ENCODE measurements at regions not wholly inside any gene's neighbourhood (a gene's known extent, or its start where the extent isn't known, plus 50 kb on each side); places are given as distances from the start of the nearest gene placed in this dataset.
"Not testable (repeated sequence)": the region's sequence is repeated elsewhere in the genome, so short reads cannot be mapped to it uniquely, and the experiment has no call there.

DNA sequence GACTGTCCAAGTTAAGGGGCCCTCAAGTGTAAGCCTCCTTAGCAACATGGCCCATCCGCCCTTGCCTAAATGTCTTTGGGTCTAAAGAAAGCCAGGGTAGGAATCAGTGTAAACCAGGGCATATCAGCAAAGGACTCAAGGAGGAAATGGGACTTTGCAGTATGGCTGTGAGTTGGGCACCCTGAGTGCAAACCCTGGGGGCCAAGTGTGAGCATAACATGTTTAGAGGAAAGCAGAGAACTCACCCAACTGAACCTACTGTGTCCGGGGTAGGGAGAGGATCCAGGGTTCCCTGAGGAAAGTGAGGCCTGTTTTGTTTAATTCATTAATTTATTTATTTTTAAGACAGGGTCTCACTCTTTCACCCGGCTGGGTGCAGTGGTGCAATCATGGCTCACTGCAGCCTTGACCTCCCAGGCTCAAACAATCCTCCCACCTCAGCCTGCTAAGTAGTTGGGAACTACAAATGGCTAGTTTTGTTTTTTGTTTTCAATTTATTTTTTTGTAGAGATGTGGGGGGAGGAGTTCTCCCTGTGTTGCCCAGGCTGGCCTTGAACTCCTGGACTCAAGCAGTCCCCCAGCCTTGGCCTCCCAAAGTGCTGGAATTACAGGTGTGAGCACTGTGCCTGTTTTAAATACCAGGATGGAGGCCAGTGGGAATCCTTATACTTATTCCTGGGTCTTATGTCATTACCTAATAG, 51.0 kb upstream of the ACTR3 start:
- no peak for DNase-seq (ENCODE audit: low spot score)

DNA sequence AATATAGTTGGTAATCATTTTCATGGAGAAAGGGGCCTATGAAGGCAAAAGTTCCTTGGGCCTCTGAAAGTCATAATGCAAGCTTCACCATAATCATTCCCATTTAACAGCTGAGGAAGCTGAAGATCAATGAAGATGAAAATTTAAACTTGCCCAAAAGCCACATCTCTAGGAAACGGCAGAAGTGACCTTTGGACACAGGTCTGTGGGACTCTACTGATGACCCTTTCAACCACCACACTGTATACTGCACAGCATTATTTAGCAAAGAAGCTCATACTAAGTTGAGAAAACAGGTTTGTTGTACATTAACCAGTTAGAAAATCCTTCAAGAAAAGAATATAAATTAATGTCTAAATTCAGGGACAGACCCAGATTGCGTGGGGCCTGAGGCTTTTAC, 51.6 kb upstream of the ACTR3 start:
- DNase-seq (ENCODE audit: low spot score): no peak

- no peak for DNase-seq (ENCODE audit: low spot score)
Measured at GRCh38 chr2:113834051-113834730, 55.7 kb upstream of the ACTR3 start.

DNA sequence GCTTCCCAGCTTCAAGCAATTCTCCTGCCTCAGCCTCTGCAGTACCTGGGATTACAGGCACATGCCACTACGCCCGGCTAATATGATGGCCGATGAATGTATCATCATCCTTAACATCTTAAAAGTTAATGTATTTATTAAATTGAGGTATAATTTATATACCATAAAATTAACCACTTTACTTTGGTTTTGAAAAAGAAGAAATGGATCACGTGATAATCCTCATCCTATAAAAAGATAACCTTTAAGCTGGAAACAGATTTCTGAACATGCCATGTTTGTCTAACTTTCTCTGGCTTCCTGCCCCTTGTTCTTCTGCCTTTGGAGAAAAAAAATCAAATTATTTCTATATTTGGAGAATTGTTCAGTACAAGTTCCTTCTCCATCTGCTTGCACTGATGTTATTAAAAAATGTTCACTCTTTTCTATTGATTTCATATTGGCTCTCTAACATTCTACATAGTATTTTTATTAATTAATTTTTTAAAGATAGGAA, 57.0 kb upstream of the ACTR3 start:
- no peak for DNase-seq (ENCODE audit: low spot score)

DNA sequence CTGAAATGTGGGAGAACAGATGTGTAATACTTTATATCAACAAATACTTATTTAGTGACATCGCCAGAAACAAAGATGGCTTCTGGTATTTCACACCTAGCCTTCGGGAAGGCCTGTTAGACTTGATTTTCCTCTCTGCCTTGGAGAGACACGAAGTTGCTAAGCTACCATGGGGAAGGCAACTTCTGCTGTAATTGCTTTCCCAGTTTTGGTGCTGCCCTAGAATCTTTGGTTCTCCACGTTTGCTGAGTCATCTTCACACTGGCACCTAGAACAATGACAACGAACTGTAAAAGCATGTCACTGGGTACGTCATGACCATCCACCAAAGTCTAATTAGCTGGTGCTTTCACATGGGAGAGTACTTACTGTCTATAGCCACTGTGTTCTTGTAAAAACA, 58.7 kb upstream of the ACTR3 start:
- DNase-seq (ENCODE audit: low spot score): peak; percentile 50

DNA sequence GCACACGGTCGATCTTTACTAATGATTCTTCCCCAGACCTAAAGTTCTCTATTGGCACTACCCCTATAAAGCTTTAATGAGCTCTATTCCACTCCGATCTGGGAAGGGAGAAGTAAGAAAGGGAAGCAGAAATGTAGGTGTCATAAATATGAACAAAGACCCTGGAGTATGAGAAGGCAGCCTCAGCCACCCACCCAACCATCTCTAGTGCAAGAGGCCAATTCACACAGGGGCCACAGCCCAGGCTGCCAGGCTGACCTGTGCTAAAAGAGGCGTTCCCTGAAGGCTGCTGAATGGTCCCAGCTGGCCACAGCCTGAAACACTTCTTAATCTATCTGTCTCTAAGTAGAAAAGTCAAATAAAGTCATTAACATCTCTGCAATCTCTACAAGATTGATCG, 60.1 kb upstream of the ACTR3 start:
- no peak for DNase-seq (ENCODE audit: low spot score)

DNA sequence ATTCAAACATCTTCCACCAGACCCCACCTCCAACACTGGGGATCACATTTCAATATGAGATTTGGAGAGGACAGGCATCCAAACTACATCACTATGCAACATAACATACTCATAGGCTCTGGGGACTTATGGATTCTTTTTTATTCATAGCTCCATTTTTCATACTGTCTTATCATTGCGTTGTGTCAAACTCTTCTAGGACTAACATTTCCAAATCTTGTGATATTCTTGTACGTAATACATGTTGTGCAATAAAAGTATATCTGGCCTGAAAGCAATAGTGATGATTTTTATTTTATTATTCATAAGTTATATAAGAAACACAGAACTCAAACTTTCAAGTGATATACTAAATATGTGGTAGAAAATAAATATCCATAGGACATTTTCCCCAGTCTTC, 60.6 kb upstream of the ACTR3 start:
- DNase-seq (ENCODE audit: low spot score): no peak

- no peak for DNase-seq (ENCODE audit: low spot score)
Measured at GRCh38 chr2:113828049-113828742, 61.7 kb upstream of the ACTR3 start.

DNA sequence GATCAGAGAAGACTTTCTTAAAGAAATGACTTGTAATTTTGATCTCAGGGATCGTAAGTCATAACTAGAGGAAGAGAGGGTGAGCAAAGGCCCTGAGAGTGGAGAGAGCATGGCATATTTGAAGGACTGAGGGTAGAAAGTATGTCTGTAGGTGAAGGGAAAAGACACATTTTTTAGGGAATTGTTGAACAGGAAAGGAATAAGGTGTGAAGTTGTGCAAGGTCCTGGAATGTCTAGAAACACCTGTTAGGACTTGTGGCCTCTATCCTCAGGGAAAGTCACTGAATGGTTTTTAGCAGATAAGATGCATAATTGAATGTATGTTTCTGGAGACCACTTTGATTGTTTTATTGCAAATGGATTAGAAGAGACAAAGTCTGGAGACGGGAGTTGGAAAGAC, 62.5 kb upstream of the ACTR3 start:
- no peak for DNase-seq (ENCODE audit: low spot score)

DNA sequence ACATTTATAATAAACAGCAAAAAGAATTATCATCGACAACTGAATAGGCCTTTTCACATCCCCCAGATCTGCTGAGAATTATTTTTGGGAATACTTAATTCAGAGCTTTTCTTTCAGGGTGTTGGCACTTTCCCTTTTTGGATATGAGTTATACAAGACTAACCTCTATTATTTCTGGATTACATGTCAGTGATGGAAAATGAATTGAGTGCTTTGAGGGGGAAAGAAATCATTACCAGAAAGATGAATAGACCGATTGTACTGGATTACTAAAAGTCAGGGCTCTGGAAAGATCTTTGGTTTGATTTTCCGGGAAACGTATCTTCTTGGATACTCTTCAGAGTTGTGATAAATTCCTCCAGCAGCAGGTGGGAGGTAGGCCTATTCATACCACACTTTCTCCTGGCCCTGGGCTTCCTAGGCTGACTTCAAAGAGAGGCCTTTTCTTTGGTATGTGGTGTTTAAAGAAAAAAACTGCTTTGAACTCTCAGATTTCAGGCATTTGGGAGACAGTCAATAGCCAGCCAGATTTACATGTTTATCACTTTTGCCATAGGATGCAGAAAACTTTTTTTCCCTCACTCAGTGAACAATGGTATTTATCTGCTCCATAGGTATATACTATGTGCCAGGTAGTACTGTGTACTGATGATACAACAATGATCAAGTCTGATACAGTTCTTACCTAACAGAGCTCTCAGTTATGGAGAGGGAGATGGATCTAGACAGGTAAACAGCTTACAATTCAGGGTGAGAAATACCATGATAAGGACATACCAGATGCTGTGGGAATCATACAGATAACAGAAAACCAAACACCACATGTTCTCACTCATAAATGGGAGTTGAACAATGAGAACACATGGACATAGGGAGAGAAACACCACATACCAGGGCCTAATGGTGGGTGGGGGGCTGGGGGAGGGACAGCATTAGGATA, 63.3 kb upstream of the ACTR3 start:
- no peak for DNase-seq (ENCODE audit: low spot score)

DNA sequence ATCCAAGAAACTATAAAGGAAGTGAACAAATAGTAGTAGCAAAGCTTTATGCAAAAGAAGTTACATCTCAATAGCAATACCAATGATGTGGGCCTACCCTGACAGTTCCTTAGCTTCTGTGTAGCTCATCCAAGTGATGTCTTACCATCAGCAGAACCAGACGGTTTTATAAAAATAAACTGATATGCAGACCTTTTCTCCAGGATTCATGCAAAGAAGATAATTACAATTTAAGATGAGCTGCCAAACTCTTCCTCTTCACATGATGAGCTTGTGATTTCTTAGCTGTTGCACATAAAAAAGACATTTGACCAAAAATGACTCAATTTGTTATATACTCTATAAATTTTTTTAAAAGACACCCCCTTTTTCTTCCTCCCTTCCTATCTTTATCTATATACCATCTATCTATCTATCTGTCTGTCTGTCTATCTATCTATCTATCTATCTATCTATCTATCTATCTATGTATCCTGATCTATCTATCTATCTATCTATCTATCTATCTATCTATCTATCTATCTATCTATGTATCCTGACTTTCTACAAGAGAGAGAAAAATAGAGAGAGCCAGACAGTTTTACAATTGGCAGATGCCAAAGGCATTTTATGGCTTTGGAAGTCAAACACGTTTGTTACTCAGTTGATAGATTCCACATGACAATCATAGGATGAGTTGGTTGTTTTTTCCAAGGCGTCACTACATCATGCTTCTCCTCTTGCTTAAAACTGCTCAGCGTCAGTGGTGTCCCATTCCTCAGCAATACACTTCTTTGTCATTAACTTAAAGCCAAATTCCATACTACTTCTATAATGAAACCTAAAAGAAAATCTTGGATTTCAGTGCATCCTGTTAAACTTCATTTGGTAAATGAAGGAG, 65.9 kb upstream of the ACTR3 start:
- DNase-seq (ENCODE audit: low spot score): no peak

GRCh38 chr2:113822087-113822815, 65.8 kb upstream of the SLC35F5 start:
- DNase-seq (ENCODE audit: low spot score): no peak

GRCh38 chr2:113818382-113818951, 62.0 kb upstream of the SLC35F5 start:
- DNase-seq (ENCODE audit: low spot score): peak; percentile 95

DNA sequence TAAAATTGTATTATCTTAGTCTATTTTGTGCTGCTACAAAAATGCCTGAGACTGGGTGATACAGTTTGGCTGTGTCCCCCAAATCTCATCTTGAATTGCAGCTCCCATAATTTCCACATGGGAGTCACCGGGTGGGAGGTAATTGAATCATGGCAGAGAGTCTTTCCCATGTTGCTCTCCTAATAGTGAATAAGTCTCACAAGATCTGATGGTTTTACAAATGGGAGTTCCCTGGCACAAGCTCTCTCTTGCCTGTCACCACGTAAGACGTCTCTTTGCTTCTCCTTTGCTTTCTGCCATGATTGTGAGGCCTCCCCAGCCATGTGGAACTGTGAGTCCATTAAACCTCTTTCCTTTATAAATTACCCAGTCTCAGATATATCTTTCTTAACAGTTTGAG, 57.0 kb upstream of the SLC35F5 start:
- DNase-seq (ENCODE audit: low spot score): not testable (repeated sequence)

- no peak for DNase-seq (ENCODE audit: low spot score)
Measured at GRCh38 chr2:113812204-113812603, 55.8 kb upstream of the SLC35F5 start.

GRCh38 chr2:113809076-113809736, 52.8 kb upstream of the SLC35F5 start:
- DNase-seq (ENCODE audit: low spot score): no peak

DNA sequence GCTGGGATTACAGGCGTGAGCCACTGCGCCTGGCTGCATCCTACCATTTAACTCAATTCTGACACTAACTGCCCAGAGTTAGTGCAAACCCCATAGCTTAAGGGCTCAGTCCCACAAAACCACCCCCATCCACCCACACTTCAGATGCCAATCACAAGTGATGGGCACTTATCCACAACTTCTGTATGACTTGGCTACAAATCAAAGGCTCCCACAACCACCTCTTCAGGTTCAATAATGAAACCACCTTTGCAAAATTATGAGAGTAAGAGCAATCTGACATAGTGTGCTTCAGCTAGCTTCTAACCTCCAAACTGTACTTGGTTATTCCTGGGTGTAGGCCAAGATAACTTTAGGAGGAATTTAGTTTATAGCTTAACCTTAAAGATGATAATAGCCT, 51.3 kb upstream of the SLC35F5 start:
- no peak for DNase-seq (ENCODE audit: low spot score)

GRCh38 chr2:113806217-113806913, 49.9 kb upstream of the SLC35F5 start:
- no peak for DNase-seq (ENCODE audit: low spot score)
